MCF 10A (cell line): ENCODE measurements at regions not wholly inside any gene's neighbourhood (a gene's known extent, or its start where the extent isn't known, plus 50 kb on each side); places are given as distances from the start of the nearest gene placed in this dataset.

ENCODE experiments used
- BruUV-seq: library from RNA; stranded (reverse); fragments of 400-500 nt; replicated peaks from 2 replicates; lab custom pipeline; 2021; lab: Mats Ljungman, UMichigan
- CTCF ChIA-PET: fragments of 300-600 bp; sonication (Branson Sonifier 250); formaldehyde crosslinking; extraction: SDS; loops from one replicate; lab custom pipeline; 2021; ENCODE audit warnings: antibody characterized with exemption, inconsistent platforms; lab: Yijun Ruan, JAX
- POLR2A ChIA-PET: fragments of 300-600, 350-650 bp; sonication (Branson Sonifier 250); formaldehyde crosslinking; extraction: SDS; loops from one replicate; lab custom pipeline; 2020; ENCODE audit warnings: antibody characterized with exemption, inconsistent platforms; lab: Yijun Ruan, JAX
- DNase-seq: peaks from one replicate; pipeline ENCODE4 v3.0.0-alpha.2; 2018; ENCODE audit not compliant: unreplicated experiment
- H3K27ac Mint-ChIP-seq: one replicate; pipeline ENCODE4 v1.8.0; 2022; ENCODE audit warnings: mild to moderate bottlenecking, low read depth, mixed read lengths; ENCODE audit not compliant: unreplicated experiment
- H3K27me3 Mint-ChIP-seq: one replicate; pipeline ENCODE4 v1.8.0; 2022; ENCODE audit warnings: mixed read lengths; ENCODE audit not compliant: insufficient read depth, unreplicated experiment
- H3K36me3 Mint-ChIP-seq: one replicate; pipeline ENCODE4 v1.8.0; 2022; ENCODE audit warnings: mild to moderate bottlenecking, moderate library complexity, mixed read lengths; ENCODE audit not compliant: insufficient read depth, unreplicated experiment
- H3K4me1 Mint-ChIP-seq: one replicate; pipeline ENCODE4 v1.8.0; 2022; ENCODE audit warnings: mixed read lengths; ENCODE audit not compliant: insufficient read depth, unreplicated experiment
- H3K4me3 Mint-ChIP-seq: one replicate; pipeline ENCODE4 v1.8.0; 2022; ENCODE audit warnings: mild to moderate bottlenecking, moderate library complexity, mixed read lengths; ENCODE audit not compliant: unreplicated experiment
- H3K9me3 Mint-ChIP-seq: one replicate; pipeline ENCODE4 v1.8.0; 2022; ENCODE audit warnings: mixed read lengths; ENCODE audit not compliant: unreplicated experiment
- intact Hi-C: fragments of 100-400 bp; cut with micrococcal nuclease; formaldehyde crosslinking; loops from 2 replicates; pipeline ENCODE4 v1.14.1; 2022
- TF ChIP-seq, protein P1 (sequence below): fragments of 200-600 bp; IDR thresholded peaks from one replicate; pipeline ENCODE4 v1.8.0; 2022; ENCODE audit warnings: antibody characterized with exemption, mild to moderate bottlenecking; ENCODE audit not compliant: unreplicated experiment

- H3K27ac Mint-ChIP-seq: no peak overlapping the region
- CTCF ChIA-PET: no interaction called here
- no peak for DNase-seq
- no peak overlapping the region for H3K4me3 Mint-ChIP-seq
- POLR2A ChIA-PET: interaction anchor here (1.9 kb wide), 1 partner anchor 10 kb away, joined by 5 read pairs; no protein-coding TSS in a partner anchor
- BruUV-seq: no TSS peak
- TF ChIP-seq, protein P1, sequence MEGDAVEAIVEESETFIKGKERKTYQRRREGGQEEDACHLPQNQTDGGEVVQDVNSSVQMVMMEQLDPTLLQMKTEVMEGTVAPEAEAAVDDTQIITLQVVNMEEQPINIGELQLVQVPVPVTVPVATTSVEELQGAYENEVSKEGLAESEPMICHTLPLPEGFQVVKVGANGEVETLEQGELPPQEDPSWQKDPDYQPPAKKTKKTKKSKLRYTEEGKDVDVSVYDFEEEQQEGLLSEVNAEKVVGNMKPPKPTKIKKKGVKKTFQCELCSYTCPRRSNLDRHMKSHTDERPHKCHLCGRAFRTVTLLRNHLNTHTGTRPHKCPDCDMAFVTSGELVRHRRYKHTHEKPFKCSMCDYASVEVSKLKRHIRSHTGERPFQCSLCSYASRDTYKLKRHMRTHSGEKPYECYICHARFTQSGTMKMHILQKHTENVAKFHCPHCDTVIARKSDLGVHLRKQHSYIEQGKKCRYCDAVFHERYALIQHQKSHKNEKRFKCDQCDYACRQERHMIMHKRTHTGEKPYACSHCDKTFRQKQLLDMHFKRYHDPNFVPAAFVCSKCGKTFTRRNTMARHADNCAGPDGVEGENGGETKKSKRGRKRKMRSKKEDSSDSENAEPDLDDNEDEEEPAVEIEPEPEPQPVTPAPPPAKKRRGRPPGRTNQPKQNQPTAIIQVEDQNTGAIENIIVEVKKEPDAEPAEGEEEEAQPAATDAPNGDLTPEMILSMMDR: no peak
- H3K9me3 Mint-ChIP-seq: peaks cover 7% of the 10 kb centered on the region
- H3K4me1 Mint-ChIP-seq: no peaks in the 10 kb centered on the region
- intact Hi-C loops: no loop called here
- no peaks in the 10 kb centered on the region for H3K27me3 Mint-ChIP-seq
- H3K36me3 Mint-ChIP-seq: no peaks in the 10 kb centered on the region
Observed at GRCh38 chr3:88596451-88596850, 446.7 kb downstream of the C3orf38 start.

- Mint-ChIP-seq H3K9me3 (no peaks in the 10 kb centered on the region), H3K36me3 (no peaks in the 10 kb centered on the region), H3K27me3 (no peaks in the 10 kb centered on the region), H3K4me1 (no peaks in the 10 kb centered on the region), H3K27ac (no peak overlapping the region), H3K4me3 (no peak overlapping the region)
- DNase-seq: no peak
- intact Hi-C loops: no loop called here
- ChIA-PET CTCF (no interaction called here), POLR2A (no interaction called here)
- TF ChIP-seq, protein P1: no peak
- BruUV-seq: no TSS peak
Observed at GRCh38 chr3:88610820-88611219, 461.1 kb downstream of the C3orf38 start.

GRCh38 chr3:88611826-88612326, 462.1 kb downstream of the C3orf38 start:
- intact Hi-C loops: no loop called here
- no peak overlapping the region for H3K4me3 Mint-ChIP-seq
- no peak overlapping the region for H3K27ac Mint-ChIP-seq

GRCh38 chr3:88616413-88616812, 466.7 kb downstream of the C3orf38 start:
- no TSS peak for BruUV-seq
- DNase-seq: no peak
- Mint-ChIP-seq H3K9me3 (no peaks in the 10 kb centered on the region), H3K27ac (no peak overlapping the region), H3K27me3 (no peaks in the 10 kb centered on the region), H3K4me1 (no peaks in the 10 kb centered on the region), H3K4me3 (no peak overlapping the region), H3K36me3 (no peaks in the 10 kb centered on the region)
- ChIA-PET CTCF (no interaction called here), POLR2A (no interaction called here)
- TF ChIP-seq, protein P1: no peak
- intact Hi-C loops: no loop called here

More at GRCh38 chr3:88611826-88612326, 462.1 kb downstream of the C3orf38 start:
- ChIA-PET POLR2A (interaction anchor here (0.6 kb wide), 1 partner anchor 12 kb away, joined by 3 read pairs; no protein-coding TSS in a partner anchor), CTCF (no interaction called here)
- Mint-ChIP-seq H3K4me1 (no peaks in the 10 kb centered on the region), H3K9me3 (no peaks in the 10 kb centered on the region), H3K36me3 (no peaks in the 10 kb centered on the region), H3K27me3 (no peaks in the 10 kb centered on the region)
- TF ChIP-seq, protein P1: no peak
- DNase-seq: no peak
- no TSS peak for BruUV-seq
